Fibroblast of lung (primary cell): ENCODE measurements at regions not wholly inside any gene's neighbourhood (a gene's known extent, or its start where the extent isn't known, plus 50 kb on each side); places are given as distances from the start of the nearest gene placed in this dataset.

Experiments
- DNase-seq, 2 donors: peaks; one replicate each; pipeline versions ENCODE4 v3.0.0 to v3.0.0-alpha.2; 2010; ENCODE audit warnings: low read depth in 2 of 2
- H2AFZ ChIP-seq: 2 replicates; pipeline ENCODE4 v1.5.1; 2012; ENCODE audit warnings: low read length, control low read depth, inconsistent platforms
- H3K27ac ChIP-seq: 2 replicates; pipeline ENCODE4 v1.5.1; 2011; ENCODE audit warnings: low read length, control low read depth; ENCODE audit not compliant: insufficient read depth
- H3K27me3 ChIP-seq: 2 replicates; pipeline ENCODE4 v1.5.1; 2011; ENCODE audit warnings: mild to moderate bottlenecking, low read length; ENCODE audit not compliant: control insufficient read depth, insufficient read depth
- H3K36me3 ChIP-seq: 2 replicates; pipeline ENCODE4 v1.5.1; 2011; ENCODE audit warnings: low read length; ENCODE audit not compliant: control insufficient read depth, insufficient read depth
- H3K4me1 ChIP-seq: 2 replicates; pipeline ENCODE4 v1.5.1; 2011; ENCODE audit warnings: low read length; ENCODE audit not compliant: control insufficient read depth, insufficient read depth; ENCODE audit errors: extremely low read depth
- H3K4me2 ChIP-seq: 2 replicates; pipeline ENCODE4 v1.5.1; 2011; ENCODE audit warnings: low read length, control low read depth; ENCODE audit not compliant: insufficient read depth; ENCODE audit errors: extremely low read depth
- H3K4me3 ChIP-seq, 4 experiments: fragments of 200-600 bp in 1 of 4; sonication (generic) in 1 of 4; replicated peaks in 1 of 4; 2 replicates each; pipeline ENCODE4 v1.5.1; 2011 to 2016; ENCODE audit warnings: low read length in 4 of 4, low read depth in 3 of 4, mild to moderate bottlenecking in 3 of 4, control low read depth in 2 of 4, inconsistent platforms in 1 of 4, mixed read lengths in 1 of 4; ENCODE audit not compliant: insufficient read depth in 1 of 4; ENCODE audit errors: control extremely low read depth in 1 of 4
- H3K79me2 ChIP-seq: 2 replicates; pipeline ENCODE4 v1.5.1; 2012; ENCODE audit warnings: mild to moderate bottlenecking, low read length, inconsistent platforms; ENCODE audit not compliant: control insufficient read depth, insufficient read depth
- H3K9ac ChIP-seq: 2 replicates; pipeline ENCODE4 v1.5.1; 2011; ENCODE audit warnings: mild to moderate bottlenecking, low read length, control low read depth; ENCODE audit not compliant: insufficient read depth
- H3K9me3 ChIP-seq: 2 replicates; pipeline ENCODE4 v1.5.1; 2012; ENCODE audit warnings: low read depth, low read length; ENCODE audit not compliant: control insufficient read depth, insufficient read depth
- H4K20me1 ChIP-seq: 2 replicates; pipeline ENCODE4 v1.5.1; 2011; ENCODE audit warnings: low read length; ENCODE audit not compliant: control insufficient read depth, insufficient read depth; ENCODE audit errors: extremely low read depth
- EZH2 ChIP-seq: IDR thresholded peaks from 2 replicates; pipeline ENCODE4 v1.5.1; 2012; ENCODE audit warnings: low read length, control low read depth, mild to moderate bottlenecking; ENCODE audit errors: missing control alignments
- TF ChIP-seq, protein P1 (sequence below), 2 donors: IDR thresholded peaks in 1 of 2; conservative IDR thresholded peaks in 1 of 2; 1 replicate in 1 of 2; 2 replicates in 1 of 2; pipeline ENCODE4 v1.5.1; 2011 to 2012; ENCODE audit warnings: low read length in 2 of 2, control low read depth in 1 of 2, inconsistent platforms in 1 of 2, low read depth in 1 of 2, mild to moderate bottlenecking in 1 of 2

- H2AFZ ChIP-seq = no peak overlapping the region
These were observed 132.5 kb downstream of the ADAMTS15 start for GRCh38 chr11:130580891-130581492.

GRCh38 chr11:130581646-130582045 is 133.2 kb downstream of the ADAMTS15 start:
- Histone ChIP-seq H3K9me3 (no peaks in the 10 kb centered on the region), H4K20me1 (no peaks in the 10 kb centered on the region), H3K36me3 (no peaks in the 10 kb centered on the region), H3K27ac (no peak overlapping the region), H3K9ac (no peak overlapping the region), H3K27me3 (no peaks in the 10 kb centered on the region), H3K79me2 (no peaks in the 10 kb centered on the region), H3K4me2 (no peak overlapping the region), H3K4me3 (no peak overlapping the region), H3K4me1 (peaks cover 9% of the 10 kb centered on the region), H2AFZ (no peak overlapping the region)
- TF ChIP-seq, protein P1, sequence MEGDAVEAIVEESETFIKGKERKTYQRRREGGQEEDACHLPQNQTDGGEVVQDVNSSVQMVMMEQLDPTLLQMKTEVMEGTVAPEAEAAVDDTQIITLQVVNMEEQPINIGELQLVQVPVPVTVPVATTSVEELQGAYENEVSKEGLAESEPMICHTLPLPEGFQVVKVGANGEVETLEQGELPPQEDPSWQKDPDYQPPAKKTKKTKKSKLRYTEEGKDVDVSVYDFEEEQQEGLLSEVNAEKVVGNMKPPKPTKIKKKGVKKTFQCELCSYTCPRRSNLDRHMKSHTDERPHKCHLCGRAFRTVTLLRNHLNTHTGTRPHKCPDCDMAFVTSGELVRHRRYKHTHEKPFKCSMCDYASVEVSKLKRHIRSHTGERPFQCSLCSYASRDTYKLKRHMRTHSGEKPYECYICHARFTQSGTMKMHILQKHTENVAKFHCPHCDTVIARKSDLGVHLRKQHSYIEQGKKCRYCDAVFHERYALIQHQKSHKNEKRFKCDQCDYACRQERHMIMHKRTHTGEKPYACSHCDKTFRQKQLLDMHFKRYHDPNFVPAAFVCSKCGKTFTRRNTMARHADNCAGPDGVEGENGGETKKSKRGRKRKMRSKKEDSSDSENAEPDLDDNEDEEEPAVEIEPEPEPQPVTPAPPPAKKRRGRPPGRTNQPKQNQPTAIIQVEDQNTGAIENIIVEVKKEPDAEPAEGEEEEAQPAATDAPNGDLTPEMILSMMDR (conservative IDR thresholded peaks at IDR 0.05 in 1 of 2, IDR thresholded peaks at IDR 0.05 in 1 of 2; ENCODE audit: low read depth in 1 of 2, low read length in 2 of 2) = no peak
- TF ChIP-seq EZH2 = no peak
- DNase-seq = peak; percentile 23 to 62

More at GRCh38 chr11:130580891-130581492, 132.5 kb downstream of the ADAMTS15 start:
- TF ChIP-seq EZH2 = no peak
- TF ChIP-seq, protein P1 (conservative IDR thresholded peaks at IDR 0.05 in 1 of 2, IDR thresholded peaks at IDR 0.05 in 1 of 2; ENCODE audit: low read depth in 1 of 2, low read length in 2 of 2) = no peak
- Histone ChIP-seq H3K4me1 (peaks cover 9% of the 10 kb centered on the region), H4K20me1 (no peaks in the 10 kb centered on the region), H3K36me3 (no peaks in the 10 kb centered on the region), H3K9ac (no peak overlapping the region), H3K4me3 (no peak overlapping the region), H3K9me3 (no peaks in the 10 kb centered on the region), H3K27ac (no peak overlapping the region), H3K27me3 (no peaks in the 10 kb centered on the region), H3K79me2 (no peaks in the 10 kb centered on the region), H3K4me2 (no peak overlapping the region)
- DNase-seq = peak; percentile 75 to 95

- H3K27ac ChIP-seq = no peak overlapping the region
- no peaks in the 10 kb centered on the region for H3K9me3 ChIP-seq
- H3K79me2 ChIP-seq = no peaks in the 10 kb centered on the region
- H2AFZ ChIP-seq = no peak overlapping the region
- no peak overlapping the region for H3K9ac ChIP-seq
- DNase-seq = no peak
- TF ChIP-seq, protein P1 (conservative IDR thresholded peaks at IDR 0.05 in 1 of 2, IDR thresholded peaks at IDR 0.05 in 1 of 2; ENCODE audit: low read depth in 1 of 2, low read length in 2 of 2) = no peak
- no peak for TF ChIP-seq EZH2
- H3K4me3 ChIP-seq = no peak overlapping the region
- H4K20me1 ChIP-seq = no peaks in the 10 kb centered on the region
- H3K36me3 ChIP-seq = no peaks in the 10 kb centered on the region
- H3K4me1 ChIP-seq = peaks cover 9% of the 10 kb centered on the region
- H3K27me3 ChIP-seq = no peaks in the 10 kb centered on the region
- H3K4me2 ChIP-seq = no peak overlapping the region
These were observed 133.7 kb downstream of the ADAMTS15 start for GRCh38 chr11:130582176-130582575.
